Kidney epithelial cell (primary cell): ENCODE measurements at regions not wholly inside any gene's neighbourhood (a gene's known extent, or its start where the extent isn't known, plus 50 kb on each side); places are given as distances from the start of the nearest gene placed in this dataset.

Source experiments
- DNase-seq: peaks from one replicate; pipeline ENCODE4 v3.0.0-alpha.2; 2010; ENCODE audit warnings: low read depth
- H3K27me3 ChIP-seq: 2 replicates; pipeline ENCODE4 v1.6.0; 2011; ENCODE audit warnings: low read length; ENCODE audit not compliant: control insufficient read depth, insufficient read depth
- H3K36me3 ChIP-seq: 2 replicates; pipeline ENCODE4 v1.5.1; 2011; ENCODE audit warnings: low read length; ENCODE audit not compliant: control insufficient read depth, insufficient read depth
- H3K4me3 ChIP-seq: 2 replicates; pipeline ENCODE4 v1.5.1; 2011; ENCODE audit warnings: low read depth, mild to moderate bottlenecking, control low read depth, low read length
- CTCF ChIP-seq: IDR thresholded peaks from 2 replicates; pipeline ENCODE4 v1.5.1; 2011; ENCODE audit warnings: mild to moderate bottlenecking, moderate library complexity, low read length, control low read depth, inconsistent platforms; ENCODE audit not compliant: insufficient read depth, poor library complexity, severe bottlenecking

GRCh38 chr15:31217067-31217466 lies 109.6 kb upstream of the KLF13 start:
- no peak for TF ChIP-seq CTCF
- H3K4me3 ChIP-seq = no peak overlapping the region
- H3K27me3 ChIP-seq = peaks cover 2% of the 10 kb centered on the region
- DNase-seq = no peak
- H3K36me3 ChIP-seq = no peaks in the 10 kb centered on the region

GRCh38 chr15:31217566-31218270 lies 108.9 kb upstream of the KLF13 start:
- no peak overlapping the region for H3K4me3 ChIP-seq
- no peak for DNase-seq
- no peaks in the 10 kb centered on the region for H3K27me3 ChIP-seq
- H3K36me3 ChIP-seq = no peaks in the 10 kb centered on the region
- no peak for TF ChIP-seq CTCF

- Histone ChIP-seq H3K36me3 (no peaks in the 10 kb centered on the region), H3K27me3 (peaks cover 14% of the 10 kb centered on the region), H3K4me3 (no peak overlapping the region)
- TF ChIP-seq CTCF = no peak
- no peak for DNase-seq
These were observed 107.4 kb upstream of the KLF13 start for GRCh38 chr15:31219221-31219620.

- DNase-seq = no peak
- Histone ChIP-seq H3K36me3 (no peaks in the 10 kb centered on the region), H3K27me3 (peaks cover 16% of the 10 kb centered on the region), H3K4me3 (no peak overlapping the region)
- TF ChIP-seq CTCF = no peak
These were observed 104.6 kb upstream of the KLF13 start for GRCh38 chr15:31221936-31222515.

GRCh38 chr15:31222773-31223341 lies 103.8 kb upstream of the KLF13 start:
- DNase-seq = no peak
- Histone ChIP-seq H3K27me3 (peaks cover 16% of the 10 kb centered on the region), H3K4me3 (no peak overlapping the region), H3K36me3 (no peaks in the 10 kb centered on the region)
- TF ChIP-seq CTCF = no peak
